22Rv1 (cell line): ENCODE measurements at regions not wholly inside any gene's neighbourhood (a gene's known extent, or its start where the extent isn't known, plus 50 kb on each side); places are given as distances from the start of the nearest gene placed in this dataset.

ENCODE experiments used
- H3K27ac ChIP-seq: fragments of 450-650 bp; 2 replicates; pipeline ENCODE4 v1.5.1; 2017
- ZFX ChIP-seq: fragments of 450-650 bp; IDR thresholded peaks from 2 replicates; pipeline ENCODE4 v1.6.1; 2017; ENCODE audit warnings: antibody characterized with exemption, borderline replicate concordance
- TF ChIP-seq, protein P1 (sequence below): fragments of 450-650 bp; IDR thresholded peaks from 2 replicates; pipeline ENCODE4 v1.5.1; 2017; ENCODE audit warnings: mild to moderate bottlenecking

DNA sequence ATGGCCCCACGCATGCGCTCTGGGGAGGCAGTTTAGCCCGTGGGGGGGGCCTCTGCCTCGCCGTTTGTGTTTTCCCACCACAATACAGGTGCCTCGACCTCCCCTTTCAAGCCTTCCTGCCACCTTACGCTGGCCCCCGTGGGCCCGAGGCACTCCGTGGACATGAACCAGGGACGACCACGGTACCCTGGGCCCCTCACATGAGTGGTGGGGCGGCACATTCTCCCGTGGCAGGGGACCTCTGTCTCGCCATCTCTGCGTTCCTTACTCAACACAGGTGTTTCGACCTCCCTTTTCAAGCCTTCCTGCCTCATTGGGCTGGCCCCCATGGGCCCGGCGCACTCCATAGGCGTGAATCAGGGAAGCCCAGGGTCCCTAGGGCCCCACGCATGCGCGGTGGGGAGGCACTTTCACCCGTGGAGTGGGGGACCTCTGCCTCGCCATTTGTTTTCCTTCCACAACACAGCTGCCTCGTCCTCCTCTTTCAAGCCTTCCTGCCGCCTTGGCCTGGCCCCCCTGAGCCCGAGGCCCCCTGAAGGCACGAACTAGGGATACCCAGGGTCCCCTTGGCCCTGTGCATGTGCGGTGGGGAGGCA, 339.5 kb downstream of the ALG10 start:
- TF ChIP-seq ZFX = no peak
- TF ChIP-seq, protein P1, sequence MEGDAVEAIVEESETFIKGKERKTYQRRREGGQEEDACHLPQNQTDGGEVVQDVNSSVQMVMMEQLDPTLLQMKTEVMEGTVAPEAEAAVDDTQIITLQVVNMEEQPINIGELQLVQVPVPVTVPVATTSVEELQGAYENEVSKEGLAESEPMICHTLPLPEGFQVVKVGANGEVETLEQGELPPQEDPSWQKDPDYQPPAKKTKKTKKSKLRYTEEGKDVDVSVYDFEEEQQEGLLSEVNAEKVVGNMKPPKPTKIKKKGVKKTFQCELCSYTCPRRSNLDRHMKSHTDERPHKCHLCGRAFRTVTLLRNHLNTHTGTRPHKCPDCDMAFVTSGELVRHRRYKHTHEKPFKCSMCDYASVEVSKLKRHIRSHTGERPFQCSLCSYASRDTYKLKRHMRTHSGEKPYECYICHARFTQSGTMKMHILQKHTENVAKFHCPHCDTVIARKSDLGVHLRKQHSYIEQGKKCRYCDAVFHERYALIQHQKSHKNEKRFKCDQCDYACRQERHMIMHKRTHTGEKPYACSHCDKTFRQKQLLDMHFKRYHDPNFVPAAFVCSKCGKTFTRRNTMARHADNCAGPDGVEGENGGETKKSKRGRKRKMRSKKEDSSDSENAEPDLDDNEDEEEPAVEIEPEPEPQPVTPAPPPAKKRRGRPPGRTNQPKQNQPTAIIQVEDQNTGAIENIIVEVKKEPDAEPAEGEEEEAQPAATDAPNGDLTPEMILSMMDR = no peak
- H3K27ac ChIP-seq = no peak overlapping the region

DNA sequence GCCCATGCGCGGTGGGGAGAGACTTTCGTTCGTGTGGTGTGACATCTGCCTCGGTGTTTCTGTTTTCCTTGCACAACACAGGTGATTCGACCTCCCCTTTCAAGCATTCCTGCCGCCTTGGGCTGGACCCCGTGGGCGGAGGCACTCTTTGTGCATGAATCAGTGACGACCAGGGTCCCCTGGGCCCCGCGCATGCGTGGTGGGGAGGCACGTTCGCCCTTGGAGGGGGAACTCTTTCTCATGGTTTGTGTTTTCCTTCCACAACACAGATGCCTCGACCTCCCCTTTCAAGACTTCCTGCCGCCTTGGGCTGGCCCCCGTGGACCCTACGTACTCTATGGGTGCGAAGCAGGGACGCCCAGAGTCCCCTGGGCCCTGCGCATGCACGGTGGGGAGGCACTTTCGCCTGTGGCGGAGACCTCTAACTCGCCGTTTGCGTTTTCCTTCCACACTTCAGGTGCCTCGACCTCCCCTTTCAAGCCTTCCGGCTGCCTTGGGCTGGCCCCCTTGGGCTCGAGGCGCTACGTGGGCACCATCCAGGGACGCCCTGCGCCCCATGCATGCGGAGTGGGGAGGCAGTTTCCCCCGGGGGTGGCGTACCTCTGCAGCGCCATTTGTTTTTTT, 340.9 kb downstream of the ALG10 start:
- H3K27ac ChIP-seq = no peak overlapping the region
- TF ChIP-seq, protein P1 = no peak
- no peak for TF ChIP-seq ZFX

DNA sequence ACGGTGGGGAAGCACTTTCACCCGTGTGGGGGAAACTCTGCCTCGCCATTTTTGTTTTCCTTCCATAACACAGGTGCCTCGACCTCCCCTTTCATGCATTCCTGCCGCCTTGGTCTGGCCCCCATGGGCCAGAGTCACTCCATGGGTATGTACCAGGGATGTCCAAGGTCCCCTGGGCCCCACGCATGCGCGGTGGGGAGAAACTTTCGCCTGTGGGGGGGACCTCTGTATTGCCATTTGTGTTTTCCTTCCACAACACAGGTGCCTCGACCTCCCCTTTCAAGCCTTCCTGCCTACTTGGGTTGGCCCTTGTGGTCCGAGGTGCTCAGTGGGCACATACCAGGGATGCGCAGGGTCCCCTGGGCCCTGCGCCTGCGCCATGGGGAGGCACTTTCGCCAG, 345.8 kb downstream of the ALG10 start:
- TF ChIP-seq ZFX = no peak
- TF ChIP-seq, protein P1 = no peak
- no peak overlapping the region for H3K27ac ChIP-seq

DNA sequence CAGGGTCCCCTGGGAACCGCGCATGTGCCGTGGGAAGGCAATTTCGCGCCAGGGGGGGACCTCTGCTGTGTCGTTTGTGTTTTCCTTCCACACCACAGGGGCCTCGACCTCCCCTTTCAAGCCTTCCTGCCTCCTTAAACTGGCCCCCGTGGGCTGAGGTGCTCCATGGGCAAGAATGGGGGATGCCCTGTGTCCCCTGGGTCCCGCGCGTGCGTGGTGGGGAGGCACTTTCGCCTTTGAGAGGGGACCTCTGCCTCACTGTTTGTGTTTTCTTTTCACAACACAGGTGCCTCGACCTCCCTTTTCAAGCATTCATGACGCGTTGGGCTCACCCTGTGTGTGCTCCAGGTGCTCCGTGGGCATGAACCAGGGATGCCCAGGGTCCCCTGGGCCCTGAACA, 348.8 kb downstream of the ALG10 start:
- H3K27ac ChIP-seq = no peak overlapping the region
- no peak for TF ChIP-seq ZFX
- TF ChIP-seq, protein P1 = no peak

DNA sequence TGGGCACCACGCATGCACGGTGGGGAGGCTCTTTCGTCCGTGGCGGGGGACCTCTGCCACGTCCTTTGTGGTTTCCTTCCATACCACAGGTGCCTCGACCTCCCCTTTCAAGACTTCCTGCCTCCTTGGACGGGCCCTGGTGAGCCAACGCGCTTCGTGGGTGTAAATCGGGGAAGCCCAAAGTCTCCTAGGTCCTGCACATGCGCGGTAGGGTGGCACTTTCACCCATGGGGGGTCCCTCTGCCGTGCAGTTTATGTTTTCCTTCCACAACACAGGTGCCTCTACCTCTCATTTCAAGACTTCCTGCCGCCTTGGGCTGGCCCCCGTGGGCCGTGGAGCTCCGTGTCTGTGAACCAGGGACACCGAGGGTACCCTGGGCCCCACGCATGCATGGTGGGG, 349.7 kb downstream of the ALG10 start:
- no peak for TF ChIP-seq ZFX
- TF ChIP-seq, protein P1 = no peak
- no peak overlapping the region for H3K27ac ChIP-seq

DNA sequence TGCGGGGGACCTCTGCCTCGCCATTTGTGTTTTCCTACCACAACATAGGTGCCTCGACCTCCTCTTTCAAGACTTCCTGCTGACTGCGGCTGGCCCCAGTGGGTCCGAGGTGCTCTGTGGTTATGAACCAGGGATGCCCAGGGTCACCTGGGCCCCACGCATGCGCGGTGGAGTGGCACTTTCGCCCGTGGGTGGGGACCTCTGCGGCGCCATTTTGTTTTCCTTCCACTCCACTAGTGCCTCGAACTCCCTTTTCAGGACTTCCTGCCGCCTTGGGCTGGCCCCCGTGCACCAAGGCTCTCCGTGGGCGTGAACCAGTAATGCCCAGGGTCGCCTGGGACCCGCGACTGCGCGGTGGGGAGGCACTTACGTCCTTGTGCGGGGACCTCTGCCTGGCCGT, 351.6 kb downstream of the ALG10 start:
- TF ChIP-seq, protein P1 = no peak
- TF ChIP-seq ZFX = no peak
- H3K27ac ChIP-seq = no peak overlapping the region

DNA sequence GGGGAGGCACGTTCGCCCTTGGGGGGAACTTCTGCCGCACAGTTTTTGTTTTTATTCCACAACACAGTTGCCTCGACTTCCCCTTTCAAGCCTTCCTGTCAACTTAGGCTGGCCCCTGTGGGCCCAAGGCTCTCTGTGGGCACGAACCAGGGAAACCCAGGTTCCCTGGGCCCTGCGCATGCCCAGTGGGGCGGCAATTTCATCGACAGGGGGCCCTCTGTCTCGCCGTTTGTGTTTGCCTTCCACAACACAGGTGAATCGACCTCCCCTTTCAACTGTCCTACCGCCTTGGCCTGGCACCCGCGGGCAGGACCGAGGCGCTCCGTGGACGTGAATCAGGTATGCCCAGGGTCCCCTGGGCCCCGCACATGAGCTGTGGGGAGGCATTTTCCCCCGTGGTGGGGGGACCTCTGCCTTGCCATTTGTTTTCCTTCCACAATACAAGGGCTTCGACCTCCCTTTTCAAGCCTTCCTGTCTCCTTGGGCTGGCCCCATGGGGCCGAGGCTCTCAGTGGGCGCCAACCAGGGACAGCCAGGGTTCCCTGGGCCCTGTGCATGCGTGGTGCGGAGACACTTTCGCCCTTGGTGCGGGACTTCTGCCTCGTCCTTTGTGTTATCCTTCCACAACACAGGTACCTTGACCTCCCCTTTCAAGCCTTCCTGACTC, 354.0 kb downstream of the ALG10 start:
- no peak for TF ChIP-seq ZFX
- TF ChIP-seq, protein P1 = no peak
- no peak overlapping the region for H3K27ac ChIP-seq
